HEK293 (cell line): ENCODE measurements at regions not wholly inside any gene's neighbourhood (a gene's known extent, or its start where the extent isn't known, plus 50 kb on each side); places are given as distances from the start of the nearest gene placed in this dataset.
"Not testable (repeated sequence)": the region's sequence is repeated elsewhere in the genome, so short reads cannot be mapped to it uniquely, and the experiment has no call there.

ENCODE experiments used
- ATF2 ChIP-seq: fragments of 450-650 bp; formaldehyde crosslinking; IDR thresholded peaks from 2 replicates; pipeline ENCODE4 v1.5.1; 2016; ENCODE audit warnings: missing biosample characterization, missing genetic modification characterization, low read depth
- BCL11B ChIP-seq: fragments of 450-650 bp; formaldehyde crosslinking; IDR thresholded peaks from 2 replicates; pipeline ENCODE4 v1.5.1; 2016; ENCODE audit warnings: low read depth, missing biosample characterization, missing genetic modification characterization
- YY1 ChIP-seq: fragments of 450-650 bp; formaldehyde crosslinking; IDR thresholded peaks from 2 replicates; pipeline ENCODE4 v1.5.1; 2018; ENCODE audit warnings: missing biosample characterization, missing genetic modification characterization
- ZNF121 ChIP-seq: fragments of 450-650 bp; formaldehyde crosslinking; IDR thresholded peaks from 2 replicates; pipeline ENCODE4 v1.5.1; 2016; ENCODE audit warnings: missing biosample characterization, missing genetic modification characterization
- ZNF133 ChIP-seq: fragments of 450-650 bp; formaldehyde crosslinking; IDR thresholded peaks from 2 replicates; pipeline ENCODE4 v1.5.1; 2016; ENCODE audit warnings: missing biosample characterization, missing genetic modification characterization
- ZNF274 ChIP-seq, 2 experiments: fragments of 200-500 bp in 1 of 2; fragments of 450-650 bp in 1 of 2; sonication (Bioruptor generic) in 1 of 2; formaldehyde crosslinking in 1 of 2; IDR thresholded peaks; 2 replicates each; pipeline versions ENCODE4 v1.5.1 to v1.6.1; 2014 to 2016; ENCODE audit warnings: borderline replicate concordance in 1 of 2, inconsistent platforms in 1 of 2, low read length in 1 of 2, missing biosample characterization in 1 of 2, missing genetic modification characterization in 1 of 2
- ZNF37A ChIP-seq: fragments of 450-650 bp; IDR thresholded peaks from 2 replicates; pipeline ENCODE4 v1.5.1; 2018; ENCODE audit warnings: missing biosample characterization, missing genetic modification characterization
- ZNF423 ChIP-seq: fragments of 450-650 bp; formaldehyde crosslinking; IDR thresholded peaks from 2 replicates; pipeline ENCODE4 v1.5.1; 2016; ENCODE audit warnings: missing biosample characterization, missing genetic modification characterization
- ZNF521 ChIP-seq: fragments of 450-650 bp; formaldehyde crosslinking; IDR thresholded peaks from 2 replicates; pipeline ENCODE4 v1.5.1; 2017; ENCODE audit warnings: missing biosample characterization, mild to moderate bottlenecking, missing genetic modification characterization
- ZNF777 ChIP-seq: fragments of 450-650 bp; formaldehyde crosslinking; IDR thresholded peaks from 2 replicates; pipeline ENCODE4 v1.5.1; 2017; ENCODE audit warnings: missing biosample characterization, missing genetic modification characterization, borderline replicate concordance
- ZNF792 ChIP-seq: fragments of 450-650 bp; formaldehyde crosslinking; IDR thresholded peaks from 2 replicates; pipeline ENCODE4 v1.5.1; 2016; ENCODE audit warnings: missing biosample characterization, missing genetic modification characterization
- TF ChIP-seq, protein P1 (sequence below): fragments of 450-650 bp; formaldehyde crosslinking; IDR thresholded peaks from 2 replicates; pipeline ENCODE4 v1.5.1; 2016; ENCODE audit warnings: missing biosample characterization, missing genetic modification characterization
- TF ChIP-seq, protein P2 (sequence below): fragments of 450-650 bp; formaldehyde crosslinking; IDR thresholded peaks from 2 replicates; pipeline ENCODE4 v1.5.1; 2016; ENCODE audit warnings: missing biosample characterization, missing genetic modification characterization
- TF ChIP-seq, protein P3 (sequence below): fragments of 450-650 bp; formaldehyde crosslinking; IDR thresholded peaks from 2 replicates; pipeline ENCODE4 v1.5.1; 2016; ENCODE audit warnings: missing biosample characterization, missing genetic modification characterization

DNA sequence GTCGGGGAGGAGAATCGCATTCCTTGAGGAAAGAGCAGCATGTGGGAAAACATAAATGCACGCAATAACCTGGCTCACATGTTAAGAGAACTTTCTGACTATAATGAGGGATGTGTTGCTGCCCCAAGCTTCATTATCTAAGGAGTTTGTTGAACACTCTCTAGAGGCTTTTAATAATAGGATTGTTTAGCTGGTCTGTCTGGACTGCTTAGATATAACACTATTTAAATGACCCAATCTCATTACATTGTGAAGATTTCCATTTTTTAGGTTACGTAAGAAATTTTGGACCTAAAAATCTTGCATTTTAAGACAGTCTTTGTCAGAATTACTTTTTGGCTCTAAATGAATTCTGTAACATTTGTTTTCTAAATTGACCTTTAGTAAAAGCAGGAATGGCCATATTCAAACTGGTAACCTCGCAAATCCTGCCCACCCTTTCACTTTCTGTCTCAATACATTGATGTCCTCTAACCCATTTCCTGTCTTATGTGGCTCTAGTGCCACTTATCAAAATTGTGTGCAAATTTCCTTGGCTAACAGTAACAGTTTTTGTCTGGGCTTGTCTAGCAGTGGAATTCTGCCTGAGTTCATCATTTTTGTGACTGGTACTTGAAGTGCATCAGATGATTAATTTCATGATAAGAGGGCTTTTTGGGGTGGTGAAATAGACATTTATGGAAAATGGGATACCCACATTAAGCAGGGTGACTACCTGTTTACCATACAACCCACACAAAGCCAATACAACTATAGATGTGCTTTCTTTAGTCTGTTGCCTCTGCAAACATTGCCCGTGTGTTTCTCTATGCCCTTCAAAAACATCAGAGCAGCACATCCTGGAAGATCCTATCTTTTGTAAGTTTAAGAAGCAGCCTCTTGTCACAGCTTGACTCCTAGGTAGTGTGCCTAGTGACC is 61.6 kb upstream of the IKBKE start:
- TF ChIP-seq ZNF274 (IDR thresholded peaks at IDR 0.05; ENCODE audit: low read length); ZNF274 (tag by site-specific recombination; IDR thresholded peaks at IDR 0.05; ENCODE audit: borderline replicate concordance); YY1 (tag by site-specific recombination); ZNF777; ZNF121 (tag by site-specific recombination); ZNF521 (tag by site-specific recombination); ATF2 (tag by site-specific recombination); ZNF37A (tag by site-specific recombination); ZNF133 (tag by site-specific recombination); ZNF423 (tag by site-specific recombination); BCL11B; ZNF792 (tag by site-specific recombination): not testable (repeated sequence)
- TF ChIP-seq, protein P1, sequence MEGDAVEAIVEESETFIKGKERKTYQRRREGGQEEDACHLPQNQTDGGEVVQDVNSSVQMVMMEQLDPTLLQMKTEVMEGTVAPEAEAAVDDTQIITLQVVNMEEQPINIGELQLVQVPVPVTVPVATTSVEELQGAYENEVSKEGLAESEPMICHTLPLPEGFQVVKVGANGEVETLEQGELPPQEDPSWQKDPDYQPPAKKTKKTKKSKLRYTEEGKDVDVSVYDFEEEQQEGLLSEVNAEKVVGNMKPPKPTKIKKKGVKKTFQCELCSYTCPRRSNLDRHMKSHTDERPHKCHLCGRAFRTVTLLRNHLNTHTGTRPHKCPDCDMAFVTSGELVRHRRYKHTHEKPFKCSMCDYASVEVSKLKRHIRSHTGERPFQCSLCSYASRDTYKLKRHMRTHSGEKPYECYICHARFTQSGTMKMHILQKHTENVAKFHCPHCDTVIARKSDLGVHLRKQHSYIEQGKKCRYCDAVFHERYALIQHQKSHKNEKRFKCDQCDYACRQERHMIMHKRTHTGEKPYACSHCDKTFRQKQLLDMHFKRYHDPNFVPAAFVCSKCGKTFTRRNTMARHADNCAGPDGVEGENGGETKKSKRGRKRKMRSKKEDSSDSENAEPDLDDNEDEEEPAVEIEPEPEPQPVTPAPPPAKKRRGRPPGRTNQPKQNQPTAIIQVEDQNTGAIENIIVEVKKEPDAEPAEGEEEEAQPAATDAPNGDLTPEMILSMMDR (tag by site-specific recombination): not testable (repeated sequence)
- TF ChIP-seq, protein P2, sequence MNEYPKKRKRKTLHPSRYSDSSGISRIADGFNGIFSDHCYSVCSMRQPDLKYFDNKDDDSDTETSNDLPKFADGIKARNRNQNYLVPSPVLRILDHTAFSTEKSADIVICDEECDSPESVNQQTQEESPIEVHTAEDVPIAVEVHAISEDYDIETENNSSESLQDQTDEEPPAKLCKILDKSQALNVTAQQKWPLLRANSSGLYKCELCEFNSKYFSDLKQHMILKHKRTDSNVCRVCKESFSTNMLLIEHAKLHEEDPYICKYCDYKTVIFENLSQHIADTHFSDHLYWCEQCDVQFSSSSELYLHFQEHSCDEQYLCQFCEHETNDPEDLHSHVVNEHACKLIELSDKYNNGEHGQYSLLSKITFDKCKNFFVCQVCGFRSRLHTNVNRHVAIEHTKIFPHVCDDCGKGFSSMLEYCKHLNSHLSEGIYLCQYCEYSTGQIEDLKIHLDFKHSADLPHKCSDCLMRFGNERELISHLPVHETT (tag by site-specific recombination): not testable (repeated sequence)
- TF ChIP-seq, protein P3, sequence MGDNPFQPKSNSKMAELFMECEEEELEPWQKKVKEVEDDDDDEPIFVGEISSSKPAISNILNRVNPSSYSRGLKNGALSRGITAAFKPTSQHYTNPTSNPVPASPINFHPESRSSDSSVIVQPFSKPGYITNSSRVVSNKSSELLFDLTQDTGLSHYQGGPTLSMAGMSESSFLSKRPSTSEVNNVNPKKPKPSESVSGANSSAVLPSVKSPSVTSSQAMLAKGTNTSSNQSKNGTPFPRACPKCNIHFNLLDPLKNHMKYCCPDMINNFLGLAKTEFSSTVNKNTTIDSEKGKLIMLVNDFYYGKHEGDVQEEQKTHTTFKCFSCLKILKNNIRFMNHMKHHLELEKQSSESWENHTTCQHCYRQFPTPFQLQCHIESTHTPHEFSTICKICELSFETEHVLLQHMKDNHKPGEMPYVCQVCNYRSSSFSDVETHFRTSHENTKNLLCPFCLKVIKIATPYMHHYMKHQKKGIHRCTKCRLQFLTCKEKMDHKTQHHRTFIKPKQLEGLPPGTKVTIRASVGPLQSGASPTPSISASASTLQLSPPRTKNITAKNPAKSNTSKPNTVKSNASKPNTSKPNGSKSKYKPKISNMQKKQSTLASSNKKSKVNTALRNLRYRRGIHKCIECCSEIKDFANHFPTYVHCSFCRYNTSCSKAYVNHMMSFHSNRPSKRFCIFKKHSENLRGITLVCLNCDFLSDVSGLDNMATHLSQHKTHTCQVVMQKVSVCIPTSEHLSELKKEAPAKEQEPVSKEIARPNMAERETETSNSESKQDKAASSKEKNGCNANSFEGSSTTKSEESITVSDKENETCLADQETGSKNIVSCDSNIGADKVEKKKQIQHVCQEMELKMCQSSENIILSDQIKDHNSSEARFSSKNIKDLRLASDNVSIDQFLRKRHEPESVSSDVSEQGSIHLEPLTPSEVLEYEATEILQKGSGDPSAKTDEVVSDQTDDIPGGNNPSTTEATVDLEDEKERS: not testable (repeated sequence)
